Vagina (tissue), 2 donors: ENCODE measurements at regions not wholly inside any gene's neighbourhood (a gene's known extent, or its start where the extent isn't known, plus 50 kb on each side); places are given as distances from the start of the nearest gene placed in this dataset.

ENCODE experiments used
- DNase-seq, 2 donors: peaks; one replicate each; pipeline ENCODE4 v3.0.0-alpha.2; 2017; ENCODE audit errors: extremely low spot score in 2 of 2
- H3K27ac ChIP-seq: fragments of 200-600 bp; sonication (generic); one replicate; pipeline ENCODE4 v1.5.1; 2019
- H3K27me3 ChIP-seq: fragments of 200-600 bp; sonication (generic); one replicate; pipeline ENCODE4 v1.5.1; 2019
- H3K36me3 ChIP-seq, 2 donors: fragments of 200-600 bp; sonication (generic); one replicate each; pipeline ENCODE4 v1.5.1; 2017 to 2019
- H3K4me1 ChIP-seq: fragments of 200-600 bp; sonication (generic); one replicate; pipeline ENCODE4 v1.5.1; 2019
- H3K4me3 ChIP-seq, 2 donors: fragments of 200-600 bp; sonication (generic); 1 replicate in 1 of 2; 2 replicates in 1 of 2; pipeline ENCODE4 v1.5.1; 2016 to 2019
- H3K9me3 ChIP-seq: fragments of 200-600 bp; sonication (generic); one replicate; pipeline ENCODE4 v1.5.1; 2019
- CTCF ChIP-seq, 3 experiments: fragments of 450-650 bp in 2 of 3; fragments of 200-600 bp in 1 of 3; sonication (generic) in 1 of 3; IDR thresholded peaks; one replicate each; pipeline ENCODE4 v1.5.1; 2017 to 2019; ENCODE audit warnings: antibody characterized with exemption in 3 of 3, mild to moderate bottlenecking in 2 of 3, moderate library complexity in 2 of 3
- POLR2A ChIP-seq, 2 donors: fragments of 450-650 bp; IDR thresholded peaks; one replicate each; pipeline ENCODE4 v1.6.1; 2017; ENCODE audit warnings: antibody characterized with exemption in 2 of 2, mild to moderate bottlenecking in 2 of 2, moderate library complexity in 2 of 2
- POLR2AphosphoS5 ChIP-seq, 2 donors: sonication (generic); formaldehyde crosslinking; IDR thresholded peaks; one replicate each; pipeline ENCODE4 v1.9.0; 2017; ENCODE audit warnings: antibody characterized with exemption in 2 of 2, mild to moderate bottlenecking in 2 of 2, low read depth in 1 of 2; ENCODE audit not compliant: insufficient read depth in 1 of 2
- intact Hi-C: fragments of 100-400 bp; cut with DNase I; formaldehyde crosslinking; loops from one replicate; pipeline ENCODE4 v1.15.1; 2023

DNA sequence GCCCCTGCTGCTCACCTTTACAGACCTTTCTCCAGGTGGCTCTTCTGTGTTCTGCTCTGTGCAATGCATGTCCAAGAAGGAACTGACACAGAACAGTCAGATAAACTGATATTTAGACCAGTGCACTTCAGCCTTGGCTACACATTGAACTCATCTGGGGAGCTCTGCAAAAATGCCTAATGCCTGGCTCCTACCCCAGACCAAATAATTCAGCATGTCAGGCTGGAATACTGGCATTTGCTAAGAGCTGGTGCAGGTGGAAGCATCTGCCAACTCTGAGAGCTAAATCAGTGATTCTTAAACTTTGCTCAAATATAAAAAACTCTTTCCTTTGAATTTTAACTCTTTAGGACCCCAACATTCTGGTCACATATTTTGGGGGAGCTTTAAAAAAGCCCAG, 118.2 kb upstream of the TSC22D1 start:
- intact Hi-C loops: no loop called here
- Histone ChIP-seq H3K27ac (no peak overlapping the region), H3K4me3 (no peak overlapping the region), H3K9me3 (no peaks in the 10 kb centered on the region), H3K27me3 (no peaks in the 10 kb centered on the region), H3K4me1 (no peaks in the 10 kb centered on the region), H3K36me3 (no peaks in the 10 kb centered on the region)
- TF ChIP-seq CTCF (IDR thresholded peaks at IDR 0.05): no peak
- TF ChIP-seq POLR2AphosphoS5 (IDR thresholded peaks at IDR 0.05; ENCODE audit: insufficient read depth in 1 of 2, low read depth in 1 of 2): no peak
- no peak for TF ChIP-seq POLR2A (IDR thresholded peaks at IDR 0.05)
- DNase-seq: no peak

DNA sequence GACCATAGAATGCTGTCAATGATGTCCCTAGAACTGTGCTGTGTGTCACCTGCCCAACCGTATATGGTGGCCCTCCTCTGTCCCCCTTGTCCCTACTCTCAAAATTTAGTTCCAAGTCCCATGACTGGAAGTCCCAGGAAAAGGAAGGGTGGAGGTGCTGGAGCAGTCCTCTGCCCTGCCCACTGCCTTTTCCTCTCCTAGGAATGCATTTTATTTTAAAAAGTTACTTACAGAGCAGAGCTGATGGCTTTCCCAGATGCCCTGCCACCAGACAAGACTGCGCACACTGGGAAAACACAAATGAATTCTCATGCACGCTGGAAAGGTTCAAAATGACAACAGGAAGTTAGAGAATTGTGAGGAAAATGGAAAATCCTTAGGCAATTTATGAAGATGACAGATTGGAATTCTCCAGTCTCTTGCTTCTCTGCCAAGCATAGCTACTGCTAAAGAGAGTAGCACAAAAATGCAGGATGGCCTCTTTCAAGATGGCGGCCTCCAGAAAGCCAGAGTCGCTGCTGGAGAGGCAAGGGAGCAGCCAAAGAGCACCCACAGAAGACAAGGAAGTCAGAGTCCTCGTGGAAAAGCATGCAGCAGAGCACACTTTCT, 117.1 kb upstream of the TSC22D1 start:
- TF ChIP-seq POLR2A (IDR thresholded peaks at IDR 0.05) (no peak), POLR2AphosphoS5 (IDR thresholded peaks at IDR 0.05; ENCODE audit: insufficient read depth in 1 of 2, low read depth in 1 of 2) (no peak), CTCF (IDR thresholded peaks at IDR 0.05) (no peak)
- DNase-seq: no peak
- no peaks in the 10 kb centered on the region for H3K9me3 ChIP-seq
- no peak overlapping the region for H3K4me3 ChIP-seq
- no peak overlapping the region for H3K27ac ChIP-seq
- no peaks in the 10 kb centered on the region for H3K4me1 ChIP-seq
- intact Hi-C loops: no loop called here
- H3K27me3 ChIP-seq: no peaks in the 10 kb centered on the region
- no peaks in the 10 kb centered on the region for H3K36me3 ChIP-seq

DNA sequence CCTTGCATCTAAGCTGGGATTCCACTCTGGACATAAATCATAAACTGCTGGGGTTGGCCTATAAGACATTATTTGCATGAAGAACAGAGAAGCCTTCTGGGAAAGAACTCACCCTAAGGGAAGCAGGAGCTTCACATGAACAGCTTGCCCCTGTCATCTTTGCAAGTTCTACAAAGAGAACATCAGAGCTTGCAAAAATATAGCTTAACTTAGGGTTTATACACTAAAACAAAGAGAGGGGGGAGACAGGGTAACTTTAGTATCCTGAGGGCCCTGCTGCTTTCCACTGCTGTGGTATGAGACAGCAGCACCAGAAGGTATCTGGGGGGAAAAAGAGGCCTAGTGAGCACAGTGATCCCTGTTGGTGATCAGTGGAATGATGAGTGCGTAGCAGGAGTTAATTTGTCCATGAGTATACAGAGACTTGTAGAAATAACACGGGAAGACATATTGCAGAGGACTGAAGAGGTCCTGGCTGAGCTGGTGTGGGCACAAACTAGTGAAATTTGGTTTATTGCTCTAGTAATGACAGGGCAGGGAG, 116.1 kb upstream of the TSC22D1 start:
- no peak overlapping the region for H3K27ac ChIP-seq
- H3K36me3 ChIP-seq: no peaks in the 10 kb centered on the region
- intact Hi-C loops: no loop called here
- DNase-seq: no peak
- no peaks in the 10 kb centered on the region for H3K4me1 ChIP-seq
- H3K4me3 ChIP-seq: no peak overlapping the region
- no peaks in the 10 kb centered on the region for H3K27me3 ChIP-seq
- TF ChIP-seq POLR2A (IDR thresholded peaks at IDR 0.05): no peak
- TF ChIP-seq CTCF (IDR thresholded peaks at IDR 0.05): no peak
- TF ChIP-seq POLR2AphosphoS5 (IDR thresholded peaks at IDR 0.05; ENCODE audit: insufficient read depth in 1 of 2, low read depth in 1 of 2): no peak
- no peaks in the 10 kb centered on the region for H3K9me3 ChIP-seq

DNA sequence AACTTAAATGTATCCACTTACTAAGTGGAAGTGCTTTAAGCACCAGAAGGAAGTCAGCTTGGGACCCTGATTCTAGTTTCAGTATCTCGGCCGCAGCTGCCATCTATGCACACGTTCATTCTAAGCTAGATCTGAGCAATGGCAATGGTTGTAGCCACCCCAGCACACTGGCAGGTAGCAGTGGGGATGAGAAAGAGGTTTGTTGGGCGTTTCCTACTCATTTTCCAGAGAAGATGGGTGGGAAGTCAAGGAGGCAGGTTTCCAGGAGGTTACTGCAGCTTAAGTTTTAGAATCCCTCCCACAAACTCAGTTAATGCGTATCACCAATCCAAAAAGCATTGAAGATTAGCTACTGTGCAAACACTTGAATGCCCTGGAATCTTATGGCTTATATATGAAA, 114.2 kb upstream of the TSC22D1 start:
- no peak for DNase-seq
- TF ChIP-seq POLR2AphosphoS5 (IDR thresholded peaks at IDR 0.05; ENCODE audit: insufficient read depth in 1 of 2, low read depth in 1 of 2) (no peak), POLR2A (IDR thresholded peaks at IDR 0.05) (no peak), CTCF (IDR thresholded peaks at IDR 0.05) (no peak)

DNA sequence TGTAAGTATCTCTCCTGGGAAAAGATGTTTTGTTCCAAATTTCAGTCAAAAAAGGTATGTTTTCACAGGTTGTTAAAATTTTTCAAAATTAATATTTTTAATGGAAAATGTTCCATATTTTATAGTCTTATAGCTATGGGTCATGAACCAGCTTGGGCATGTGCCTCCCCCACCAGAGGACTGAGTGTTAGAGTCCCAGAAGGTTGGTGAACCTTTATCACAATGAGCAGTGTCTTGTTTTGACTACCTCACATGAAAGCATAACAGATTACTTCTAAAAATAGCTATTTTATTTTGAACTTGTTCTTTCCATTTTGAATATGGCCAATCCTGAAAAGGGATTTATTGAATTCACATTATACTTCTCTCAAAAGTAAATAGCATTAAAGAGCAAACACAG, 112.5 kb upstream of the TSC22D1 start:
- intact Hi-C loops: no loop called here
- DNase-seq: no peak
- H3K9me3 ChIP-seq: no peaks in the 10 kb centered on the region
- H3K4me3 ChIP-seq: no peak overlapping the region
- H3K27me3 ChIP-seq: no peaks in the 10 kb centered on the region
- no peak overlapping the region for H3K27ac ChIP-seq
- no peaks in the 10 kb centered on the region for H3K36me3 ChIP-seq
- TF ChIP-seq CTCF (IDR thresholded peaks at IDR 0.05): no peak
- no peak for TF ChIP-seq POLR2A (IDR thresholded peaks at IDR 0.05)
- no peak for TF ChIP-seq POLR2AphosphoS5 (IDR thresholded peaks at IDR 0.05; ENCODE audit: insufficient read depth in 1 of 2, low read depth in 1 of 2)
- H3K4me1 ChIP-seq: no peaks in the 10 kb centered on the region

More for the DNA sequence above, 114.2 kb upstream of the TSC22D1 start:
- no peaks in the 10 kb centered on the region for H3K27me3 ChIP-seq
- no peaks in the 10 kb centered on the region for H3K9me3 ChIP-seq
- no peak overlapping the region for H3K4me3 ChIP-seq
- no peaks in the 10 kb centered on the region for H3K4me1 ChIP-seq
- H3K27ac ChIP-seq: no peak overlapping the region
- intact Hi-C loops: no loop called here
- no peaks in the 10 kb centered on the region for H3K36me3 ChIP-seq
